CD14-positive monocyte (primary cell): ENCODE measurements at regions not wholly inside any gene's neighbourhood (a gene's known extent, or its start where the extent isn't known, plus 50 kb on each side); places are given as distances from the start of the nearest gene placed in this dataset.

Experiments used
- DNase-seq, 3 donors: peaks; one replicate each; pipeline ENCODE4 v3.0.0-alpha.2; 2011 to 2022
- H2AFZ ChIP-seq: 2 replicates; pipeline ENCODE4 v1.6.0; 2012; ENCODE audit warnings: mild to moderate bottlenecking, low read depth, low read length, inconsistent platforms; ENCODE audit not compliant: insufficient read depth, poor library complexity, severe bottlenecking
- H3K27ac ChIP-seq, 2 donors: 1 replicate in 1 of 2; 2 replicates in 1 of 2; pipeline ENCODE4 v1.5.1; 2012 to 2013; ENCODE audit warnings: low read length in 2 of 2, control low read depth in 1 of 2, inconsistent platforms in 1 of 2, low read depth in 1 of 2, mild to moderate bottlenecking in 1 of 2
- H3K27me3 ChIP-seq, 2 donors: one replicate each; pipeline versions ENCODE4 v1.6.0 to v1.6.1; 2011 to 2013; ENCODE audit warnings: low read length in 2 of 2; ENCODE audit not compliant: control insufficient read depth in 2 of 2, insufficient read depth in 2 of 2
- H3K36me3 ChIP-seq, 2 donors: replicated peaks in 1 of 2; 1 replicate in 1 of 2; 2 replicates in 1 of 2; pipeline versions ENCODE4 v1.5.1 to v1.6.1; 2012 to 2013; ENCODE audit warnings: low read length in 2 of 2, control low read depth in 1 of 2, inconsistent platforms in 1 of 2, mild to moderate bottlenecking in 1 of 2; ENCODE audit not compliant: insufficient read depth in 2 of 2, control insufficient read depth in 1 of 2
- H3K4me1 ChIP-seq, 2 donors: 1 replicate in 1 of 2; 2 replicates in 1 of 2; pipeline versions ENCODE4 v1.5.1 to v1.6.1; 2012 to 2013; ENCODE audit warnings: low read length in 2 of 2, control low read depth in 1 of 2, inconsistent platforms in 1 of 2, mild to moderate bottlenecking in 1 of 2, moderate library complexity in 1 of 2; ENCODE audit not compliant: insufficient read depth in 2 of 2, control insufficient read depth in 1 of 2
- H3K4me2 ChIP-seq: replicated peaks from 2 replicates; pipeline ENCODE3; 2012; ENCODE audit warnings: low read length, moderate library complexity, mild to moderate bottlenecking; ENCODE audit not compliant: poor library complexity, severe bottlenecking; ENCODE audit errors: extremely low read depth
- H3K4me3 ChIP-seq, 3 experiments: fragments of 200-600 bp in 1 of 3; sonication (generic) in 1 of 3; replicated peaks in 1 of 3; 1 replicate in 2 of 3; 2 replicates in 1 of 3; pipeline ENCODE4 v1.5.1; 2011 to 2013; ENCODE audit warnings: low read length in 3 of 3, mild to moderate bottlenecking in 3 of 3, control low read depth in 2 of 3, low read depth in 2 of 3, inconsistent platforms in 1 of 3, moderate library complexity in 1 of 3
- H3K79me2 ChIP-seq: 2 replicates; pipeline ENCODE4 v1.6.0; 2012; ENCODE audit warnings: mild to moderate bottlenecking, control low read depth, inconsistent platforms, low read length, moderate library complexity; ENCODE audit not compliant: insufficient read depth
- H3K9ac ChIP-seq: 2 replicates; pipeline ENCODE4 v1.6.0; 2017; ENCODE audit warnings: low read length, mild to moderate bottlenecking; ENCODE audit not compliant: insufficient read depth, poor library complexity, severe bottlenecking
- H3K9me3 ChIP-seq, 2 donors: replicated peaks in 1 of 2; 1 replicate in 1 of 2; 2 replicates in 1 of 2; pipeline versions ENCODE4 v1.5.1 to v1.6.1; 2012 to 2013; ENCODE audit warnings: low read length in 2 of 2, control low read depth in 1 of 2; ENCODE audit not compliant: control insufficient read depth in 1 of 2, insufficient read depth in 1 of 2
- H4K20me1 ChIP-seq: 2 replicates; pipeline ENCODE4 v1.6.0; 2012; ENCODE audit warnings: mild to moderate bottlenecking, low read length, control low read depth, moderate library complexity; ENCODE audit not compliant: insufficient read depth
- H3K27ac Mint-ChIP-seq, 7 donors: one replicate each; pipeline ENCODE4 v1.8.0; 2020; ENCODE audit warnings: mild to moderate bottlenecking in 7 of 7, mixed read lengths in 7 of 7, moderate library complexity in 6 of 7, inconsistent platforms in 2 of 7
- H3K27me3 Mint-ChIP-seq, 3 donors: one replicate each; pipeline ENCODE4 v1.8.0; 2021 to 2022; ENCODE audit warnings: low read depth in 3 of 3, mild to moderate bottlenecking in 3 of 3, mixed read lengths in 3 of 3, moderate library complexity in 3 of 3, inconsistent platforms in 1 of 3
- H3K36me3 Mint-ChIP-seq, 2 donors: one replicate each; pipeline ENCODE4 v1.8.0; 2020; ENCODE audit warnings: mixed read lengths in 2 of 2, inconsistent platforms in 1 of 2, mild to moderate bottlenecking in 1 of 2
- H3K4me1 Mint-ChIP-seq: one replicate; pipeline ENCODE4 v1.8.0; 2020; ENCODE audit warnings: mild to moderate bottlenecking, mixed read lengths
- H3K4me3 Mint-ChIP-seq, 2 donors: one replicate each; pipeline ENCODE4 v1.8.0; 2020; ENCODE audit warnings: mild to moderate bottlenecking in 2 of 2, mixed read lengths in 2 of 2, moderate library complexity in 1 of 2
- H3K9me3 Mint-ChIP-seq, 7 donors: one replicate each; pipeline ENCODE4 v1.8.0; 2020 to 2022; ENCODE audit warnings: mixed read lengths in 7 of 7, mild to moderate bottlenecking in 6 of 7, moderate library complexity in 6 of 7, inconsistent platforms in 2 of 7
- WGBS: methylation state at CpG from one replicate; pipeline ENCODE4 v1.1.5; 2013; ENCODE audit warnings: missing lambda C conversion rate; ENCODE audit not compliant: insufficient coverage; 5-methylcytosine and 5-hydroxymethylcytosine counted together
- intact Hi-C, 2 donors: fragments of 100-400 bp; cut with micrococcal nuclease; formaldehyde crosslinking; loops; one replicate each; pipeline versions ENCODE4 v1.15.0 to v1.15.1; 2023
- TF ChIP-seq, protein P1 (sequence below): fragments of 200-600 bp; IDR thresholded peaks from one replicate; pipeline ENCODE4 v1.8.0; 2022; ENCODE audit warnings: antibody characterized with exemption, mild to moderate bottlenecking

DNA sequence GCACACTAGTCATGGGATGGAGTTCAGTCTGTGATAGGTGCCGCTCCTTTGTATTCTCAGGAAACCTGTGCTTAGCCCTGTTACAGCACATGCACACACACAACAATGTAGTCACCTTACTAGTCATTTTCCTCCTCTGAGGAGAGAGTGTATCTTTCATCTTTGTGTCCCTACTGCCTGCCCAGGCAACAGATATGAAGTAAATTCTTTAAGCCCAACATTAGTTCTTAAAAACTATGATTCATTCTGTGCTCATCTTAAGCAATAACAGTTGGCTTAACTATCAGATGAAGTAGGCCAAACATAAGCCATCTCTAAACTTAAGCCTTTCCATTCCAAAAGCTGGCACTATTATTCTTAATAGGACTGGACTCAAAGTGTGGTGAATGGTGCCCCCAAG is 186.5 kb downstream of the LNPK start:
- intact Hi-C loops, result no loop called here
- H3K4me1 ChIP-seq, result no peaks in the 10 kb centered on the region
- DNase-seq, result no peak
- no peaks in the 10 kb centered on the region for H4K20me1 ChIP-seq
- no peak overlapping the region for H3K4me3 Mint-ChIP-seq
- no peak overlapping the region for H3K4me2 ChIP-seq
- peaks cover 0 to 8% (median 5%) of the 10 kb centered on the region in 7 donors for H3K9me3 Mint-ChIP-seq
- no peaks in the 10 kb centered on the region for H3K36me3 Mint-ChIP-seq
- H3K9ac ChIP-seq, result no peak overlapping the region
- H3K9me3 ChIP-seq, result peaks cover 0 to 4% of the 10 kb centered on the region in 2 donors
- no peaks in the 10 kb centered on the region for H3K36me3 ChIP-seq
- no peak overlapping the region for H3K4me3 ChIP-seq
- H3K27ac Mint-ChIP-seq, result no peak overlapping the region
- no peaks in the 10 kb centered on the region for H3K4me1 Mint-ChIP-seq
- H2AFZ ChIP-seq, result no peak overlapping the region
- no peak overlapping the region for H3K27ac ChIP-seq
- WGBS, result no CpG with 5 or more reads among the region's 1 CpG
- H3K79me2 ChIP-seq, result no peaks in the 10 kb centered on the region
- H3K27me3 ChIP-seq, result no peaks in the 10 kb centered on the region
- H3K27me3 Mint-ChIP-seq, result peaks cover 0 to 3% (median 0%) of the 10 kb centered on the region in 3 donors
- TF ChIP-seq, protein P1, sequence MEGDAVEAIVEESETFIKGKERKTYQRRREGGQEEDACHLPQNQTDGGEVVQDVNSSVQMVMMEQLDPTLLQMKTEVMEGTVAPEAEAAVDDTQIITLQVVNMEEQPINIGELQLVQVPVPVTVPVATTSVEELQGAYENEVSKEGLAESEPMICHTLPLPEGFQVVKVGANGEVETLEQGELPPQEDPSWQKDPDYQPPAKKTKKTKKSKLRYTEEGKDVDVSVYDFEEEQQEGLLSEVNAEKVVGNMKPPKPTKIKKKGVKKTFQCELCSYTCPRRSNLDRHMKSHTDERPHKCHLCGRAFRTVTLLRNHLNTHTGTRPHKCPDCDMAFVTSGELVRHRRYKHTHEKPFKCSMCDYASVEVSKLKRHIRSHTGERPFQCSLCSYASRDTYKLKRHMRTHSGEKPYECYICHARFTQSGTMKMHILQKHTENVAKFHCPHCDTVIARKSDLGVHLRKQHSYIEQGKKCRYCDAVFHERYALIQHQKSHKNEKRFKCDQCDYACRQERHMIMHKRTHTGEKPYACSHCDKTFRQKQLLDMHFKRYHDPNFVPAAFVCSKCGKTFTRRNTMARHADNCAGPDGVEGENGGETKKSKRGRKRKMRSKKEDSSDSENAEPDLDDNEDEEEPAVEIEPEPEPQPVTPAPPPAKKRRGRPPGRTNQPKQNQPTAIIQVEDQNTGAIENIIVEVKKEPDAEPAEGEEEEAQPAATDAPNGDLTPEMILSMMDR, result no peak

DNA sequence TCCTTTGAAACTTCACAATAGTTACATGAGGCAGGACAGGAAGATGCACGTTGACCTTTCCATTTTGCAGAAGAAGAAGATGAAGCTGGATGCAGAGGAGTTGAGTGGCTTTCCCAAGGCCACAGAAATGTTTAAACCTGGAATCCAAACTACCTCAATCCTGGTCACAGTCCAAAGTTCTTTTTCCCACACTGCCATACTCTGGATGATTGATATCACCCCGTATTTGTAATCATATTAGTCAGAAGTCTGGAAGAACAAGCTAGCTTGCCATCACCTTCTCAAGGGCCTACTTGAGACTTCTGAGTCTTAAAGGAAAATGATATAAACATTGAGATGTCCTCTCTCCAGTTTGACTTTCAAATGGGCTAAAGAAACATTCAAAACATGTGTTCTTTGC is 190.1 kb downstream of the LNPK start:
- H3K4me1 Mint-ChIP-seq, result no peaks in the 10 kb centered on the region
- H2AFZ ChIP-seq, result no peak overlapping the region
- no peak overlapping the region for H3K4me3 Mint-ChIP-seq
- no peaks in the 10 kb centered on the region for H3K79me2 ChIP-seq
- no peaks in the 10 kb centered on the region for H3K36me3 Mint-ChIP-seq
- H3K4me2 ChIP-seq, result no peak overlapping the region
- no peak overlapping the region for H3K27ac Mint-ChIP-seq
- intact Hi-C loops, result no loop called here
- peaks cover 0 to 4% of the 10 kb centered on the region in 2 donors for H3K9me3 ChIP-seq
- WGBS, result no CpG with 5 or more reads among the region's 2 CpGs
- H3K27ac ChIP-seq, result no peak overlapping the region
- no peaks in the 10 kb centered on the region for H3K4me1 ChIP-seq
- no peaks in the 10 kb centered on the region for H3K27me3 ChIP-seq
- no peaks in the 10 kb centered on the region for H4K20me1 ChIP-seq
- H3K9ac ChIP-seq, result no peak overlapping the region
- H3K4me3 ChIP-seq, result no peak overlapping the region
- H3K9me3 Mint-ChIP-seq, result peaks cover 0 to 8% (median 5%) of the 10 kb centered on the region in 7 donors
- H3K36me3 ChIP-seq, result no peaks in the 10 kb centered on the region
- no peak for DNase-seq
- H3K27me3 Mint-ChIP-seq, result peaks cover 0 to 2% (median 1%) of the 10 kb centered on the region in 3 donors
- TF ChIP-seq, protein P1, result no peak
